Keratinocyte (primary cell): ENCODE measurements at regions not wholly inside any gene's neighbourhood (a gene's known extent, or its start where the extent isn't known, plus 50 kb on each side); places are given as distances from the start of the nearest gene placed in this dataset.

Source experiments
- EZH2 ChIP-seq: IDR thresholded peaks from one replicate; pipeline ENCODE4 v1.6.1; 2012; ENCODE audit warnings: inconsistent platforms, mild to moderate bottlenecking, low read length, moderate library complexity
- TF ChIP-seq, protein P1 (sequence below), 3 experiments: IDR thresholded peaks in 1 of 3; conservative IDR thresholded peaks in 1 of 3; optimal IDR thresholded peaks in 1 of 3; 2 replicates in 2 of 3; 3 replicates in 1 of 3; pipeline versions ENCODE3 to v1.5.1; 2011; ENCODE audit warnings: low read length in 3 of 3, mild to moderate bottlenecking in 3 of 3, moderate library complexity in 2 of 3, control low read depth in 1 of 3, inconsistent platforms in 1 of 3; ENCODE audit not compliant: insufficient read depth in 2 of 3; ENCODE audit errors: extremely low read depth in 1 of 3

DNA sequence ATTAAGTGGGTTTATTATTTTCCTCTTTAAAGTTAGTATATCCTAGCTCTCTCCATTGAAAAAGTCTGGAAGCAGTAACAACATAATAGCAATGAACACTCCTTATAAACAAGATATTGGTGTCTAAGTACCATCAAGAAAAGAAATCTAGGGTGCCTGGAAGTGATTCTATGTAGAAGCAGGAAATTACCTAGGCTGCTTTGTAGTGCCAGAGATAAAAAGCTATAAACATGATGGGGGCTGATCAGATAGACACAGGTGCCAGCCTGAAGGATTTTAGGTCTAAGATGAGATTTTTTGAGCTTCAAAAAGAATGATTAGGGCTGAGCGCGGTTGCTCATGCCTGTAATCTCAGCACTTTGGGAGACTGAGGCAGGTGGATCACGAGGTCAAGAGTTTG is 1179.3 kb upstream of the CDH9 start:
- TF ChIP-seq, protein P1, sequence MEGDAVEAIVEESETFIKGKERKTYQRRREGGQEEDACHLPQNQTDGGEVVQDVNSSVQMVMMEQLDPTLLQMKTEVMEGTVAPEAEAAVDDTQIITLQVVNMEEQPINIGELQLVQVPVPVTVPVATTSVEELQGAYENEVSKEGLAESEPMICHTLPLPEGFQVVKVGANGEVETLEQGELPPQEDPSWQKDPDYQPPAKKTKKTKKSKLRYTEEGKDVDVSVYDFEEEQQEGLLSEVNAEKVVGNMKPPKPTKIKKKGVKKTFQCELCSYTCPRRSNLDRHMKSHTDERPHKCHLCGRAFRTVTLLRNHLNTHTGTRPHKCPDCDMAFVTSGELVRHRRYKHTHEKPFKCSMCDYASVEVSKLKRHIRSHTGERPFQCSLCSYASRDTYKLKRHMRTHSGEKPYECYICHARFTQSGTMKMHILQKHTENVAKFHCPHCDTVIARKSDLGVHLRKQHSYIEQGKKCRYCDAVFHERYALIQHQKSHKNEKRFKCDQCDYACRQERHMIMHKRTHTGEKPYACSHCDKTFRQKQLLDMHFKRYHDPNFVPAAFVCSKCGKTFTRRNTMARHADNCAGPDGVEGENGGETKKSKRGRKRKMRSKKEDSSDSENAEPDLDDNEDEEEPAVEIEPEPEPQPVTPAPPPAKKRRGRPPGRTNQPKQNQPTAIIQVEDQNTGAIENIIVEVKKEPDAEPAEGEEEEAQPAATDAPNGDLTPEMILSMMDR (optimal IDR thresholded peaks at IDR 0.05 in 1 of 3, IDR thresholded peaks at IDR 0.05 in 1 of 3, conservative IDR thresholded peaks at IDR 0.05 in 1 of 3; ENCODE audit: extremely low read depth in 1 of 3, insufficient read depth in 2 of 3, low read length in 3 of 3): no peak
- no peak for TF ChIP-seq EZH2
